ENCODE measurements at regions not wholly inside any gene's neighbourhood (a gene's known extent, or its start where the extent isn't known, plus 50 kb on each side); places are given as distances from the start of the nearest gene placed in this dataset.

DNA sequence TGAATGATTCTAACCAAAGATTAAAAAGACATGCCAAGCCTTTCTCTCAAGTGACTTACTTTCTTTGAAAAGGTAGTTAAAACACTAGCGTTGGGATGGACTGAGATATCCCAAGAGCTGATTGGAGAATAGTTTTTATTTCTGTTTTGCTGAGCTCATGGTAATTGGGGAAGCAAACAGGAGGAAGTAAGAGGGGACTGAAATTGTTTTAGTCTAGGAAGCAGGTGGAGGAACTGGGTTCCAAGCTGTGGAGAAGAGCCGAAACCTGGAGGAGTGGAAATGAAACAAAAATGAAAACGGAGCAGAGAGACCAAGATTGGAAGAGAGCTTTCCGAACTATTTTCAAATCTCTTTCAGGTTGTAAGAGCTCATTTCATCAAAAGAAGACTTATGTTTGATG lies 59.9 kb upstream of the TENT5A start:
- Histone ChIP-seq H3K9me3 (ENCODE audit: control insufficient read depth in 1 of 2, low read length in 2 of 2) (no peaks in the 10 kb centered on the region), H3K4me3 (ENCODE audit: low read depth in 1 of 2, low read length in 2 of 2) (no peak overlapping the region), H3K27me3 (ENCODE audit: low read depth, low read length) (no peaks in the 10 kb centered on the region), H3K27ac (ENCODE audit: low read length) (no peak overlapping the region), H3K36me3 (ENCODE audit: control insufficient read depth in 1 of 2, insufficient read depth in 2 of 2, low read length in 2 of 2) (no peaks in the 10 kb centered on the region), H3K4me1 (ENCODE audit: control insufficient read depth in 1 of 2, insufficient read depth in 2 of 2, low read length in 2 of 2) (peaks cover 0 to 10% of the 10 kb centered on the region in 2 donors)

DNA sequence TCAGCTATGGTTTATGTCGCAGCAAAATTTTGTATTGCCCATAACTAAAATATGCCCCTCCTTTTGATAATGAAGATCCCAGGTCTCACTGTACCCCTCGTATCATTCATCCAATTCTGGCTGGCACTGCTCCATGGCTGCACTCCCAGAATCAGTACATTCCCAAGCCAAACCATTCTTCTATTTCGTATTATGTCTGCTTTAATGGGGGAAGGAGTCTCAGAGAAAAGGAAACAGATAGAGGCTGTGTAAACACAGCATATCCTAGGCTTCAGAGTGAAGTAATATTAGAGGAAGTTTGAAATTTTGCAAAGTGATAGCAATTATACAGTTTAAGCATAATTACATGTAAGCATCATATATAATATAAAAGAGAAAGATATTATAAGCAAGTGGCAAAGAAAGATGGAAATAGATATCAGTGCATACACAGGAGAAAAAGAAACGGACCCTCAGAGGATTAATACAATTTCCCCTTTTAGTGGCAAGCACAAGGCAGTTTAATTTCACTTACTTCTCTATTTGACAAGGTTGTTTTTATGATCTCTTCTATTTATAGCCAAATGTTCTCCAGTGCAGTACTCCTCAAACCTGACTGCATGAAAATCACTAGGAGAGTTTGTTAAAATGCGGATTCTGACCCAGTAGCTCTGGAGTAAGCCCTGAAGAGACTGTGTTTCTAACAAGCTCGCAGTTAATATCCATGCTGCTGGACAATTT lies 56.5 kb upstream of the TENT5A start:
- Histone ChIP-seq H3K36me3 (ENCODE audit: control insufficient read depth in 1 of 2, insufficient read depth in 2 of 2, low read length in 2 of 2) (no peaks in the 10 kb centered on the region), H3K4me3 (ENCODE audit: low read depth in 1 of 2, low read length in 2 of 2) (peak overlapping the region; percentile 33 to 43), H3K27ac (ENCODE audit: low read length) (peak overlapping the region; percentile 47), H3K4me1 (ENCODE audit: control insufficient read depth in 1 of 2, insufficient read depth in 2 of 2, low read length in 2 of 2) (peaks cover 0 to 10% of the 10 kb centered on the region in 2 donors), H3K9me3 (ENCODE audit: control insufficient read depth in 1 of 2, low read length in 2 of 2) (no peaks in the 10 kb centered on the region), H3K27me3 (ENCODE audit: low read depth, low read length) (no peaks in the 10 kb centered on the region)

DNA sequence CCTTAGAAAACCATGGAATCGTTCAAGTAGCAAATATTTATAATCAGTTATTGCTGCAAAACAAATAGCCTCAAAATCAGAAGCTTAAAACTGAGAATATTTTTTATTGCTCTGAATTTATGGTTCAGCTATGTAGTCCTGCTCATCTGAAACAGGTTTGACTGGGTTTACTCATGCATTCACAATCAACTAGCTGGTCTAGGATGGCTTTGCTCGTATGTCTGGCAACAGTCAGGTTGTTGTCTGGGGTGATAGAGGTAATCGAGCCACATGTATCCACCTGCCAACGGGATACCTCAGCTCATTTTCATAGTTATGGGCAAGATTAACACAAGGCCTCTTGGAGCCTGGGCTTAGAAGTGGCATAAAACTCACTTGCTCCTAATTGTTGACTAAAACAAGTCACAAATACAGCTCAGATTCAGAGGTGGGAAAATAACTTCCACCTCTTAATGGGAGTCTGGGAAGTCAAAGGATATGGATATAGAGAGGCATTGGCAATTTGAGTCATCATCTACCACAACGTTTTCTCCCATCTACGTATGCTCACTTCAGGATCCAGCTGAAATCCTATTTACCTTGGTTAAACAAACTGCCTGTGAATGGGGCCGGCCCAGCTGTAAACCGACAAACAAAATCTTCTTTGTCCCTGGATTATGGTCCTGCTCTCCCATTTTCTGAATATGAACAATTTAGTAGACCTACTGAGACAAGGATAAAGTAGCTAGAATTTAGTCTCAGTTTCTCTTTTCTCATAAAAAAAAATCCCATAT lies 54.5 kb upstream of the TENT5A start:
- no peak overlapping the region for H3K4me3 ChIP-seq (ENCODE audit: low read depth in 1 of 2, low read length in 2 of 2)
- no peaks in the 10 kb centered on the region for H3K27me3 ChIP-seq (ENCODE audit: low read depth, low read length)
- H3K4me1 ChIP-seq (ENCODE audit: control insufficient read depth in 1 of 2, insufficient read depth in 2 of 2, low read length in 2 of 2) = peaks cover 0 to 10% of the 10 kb centered on the region in 2 donors
- no peaks in the 10 kb centered on the region for H3K36me3 ChIP-seq (ENCODE audit: control insufficient read depth in 1 of 2, insufficient read depth in 2 of 2, low read length in 2 of 2)
- no peak overlapping the region for H3K27ac ChIP-seq (ENCODE audit: low read length)
- H3K9me3 ChIP-seq (ENCODE audit: control insufficient read depth in 1 of 2, low read length in 2 of 2) = no peaks in the 10 kb centered on the region

DNA sequence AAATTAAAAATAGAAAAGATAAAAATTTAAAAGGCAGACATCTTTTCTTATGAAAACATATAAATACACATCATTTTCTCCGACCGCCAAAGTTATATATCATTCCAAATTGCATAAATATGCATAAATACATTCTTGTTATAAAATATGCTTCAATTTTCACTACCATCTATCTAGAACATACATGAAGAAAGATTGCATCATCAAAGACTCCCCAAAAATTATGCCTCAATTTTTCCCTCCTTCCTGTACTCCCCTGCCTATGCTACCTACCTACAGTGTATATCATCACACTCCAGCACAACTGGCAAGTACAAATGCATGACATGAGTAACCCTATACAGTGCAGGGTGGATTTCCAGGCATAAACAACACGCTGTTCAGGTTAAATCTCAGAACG lies 49.9 kb upstream of the TENT5A start:
- H3K9me3 ChIP-seq (ENCODE audit: control insufficient read depth in 1 of 2, low read length in 2 of 2) = no peaks in the 10 kb centered on the region
- no peaks in the 10 kb centered on the region for H3K4me1 ChIP-seq (ENCODE audit: control insufficient read depth in 1 of 2, insufficient read depth in 2 of 2, low read length in 2 of 2)
- no peak overlapping the region for H3K27ac ChIP-seq (ENCODE audit: low read length)
- no peak overlapping the region for H3K4me3 ChIP-seq (ENCODE audit: low read depth in 1 of 2, low read length in 2 of 2)
- no peaks in the 10 kb centered on the region for H3K36me3 ChIP-seq (ENCODE audit: control insufficient read depth in 1 of 2, insufficient read depth in 2 of 2, low read length in 2 of 2)
- no peaks in the 10 kb centered on the region for H3K27me3 ChIP-seq (ENCODE audit: low read depth, low read length)
